DMS 273 (cell line): ENCODE measurements at regions not wholly inside any gene's neighbourhood (a gene's known extent, or its start where the extent isn't known, plus 50 kb on each side); places are given as distances from the start of the nearest gene placed in this dataset.

Experiments
- DNase-seq: peaks from one replicate; lab custom pipeline; 2025; ENCODE audit not compliant: unreplicated experiment; lab: John Stamatoyannopoulos, UW

DNA sequence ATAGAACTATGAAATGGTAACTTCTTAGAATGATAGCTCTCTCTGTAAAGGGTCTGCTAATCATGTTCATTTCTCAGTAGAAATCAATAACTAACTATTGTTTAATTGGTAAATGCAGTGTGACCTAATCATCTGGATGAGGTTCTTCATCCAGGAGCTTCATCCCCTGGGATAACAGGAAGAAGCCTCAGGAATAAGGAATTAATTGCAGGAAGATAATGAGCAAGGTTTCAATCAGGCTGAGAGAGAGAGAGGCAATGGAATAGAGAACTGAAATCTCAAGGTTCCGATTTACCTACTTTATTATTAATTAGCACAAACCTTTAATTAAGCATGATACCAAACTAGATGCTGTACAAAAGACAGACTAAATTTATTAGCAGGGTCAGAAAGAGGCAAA is 499.7 kb downstream of the MAT2B start:
- no peak for DNase-seq

DNA sequence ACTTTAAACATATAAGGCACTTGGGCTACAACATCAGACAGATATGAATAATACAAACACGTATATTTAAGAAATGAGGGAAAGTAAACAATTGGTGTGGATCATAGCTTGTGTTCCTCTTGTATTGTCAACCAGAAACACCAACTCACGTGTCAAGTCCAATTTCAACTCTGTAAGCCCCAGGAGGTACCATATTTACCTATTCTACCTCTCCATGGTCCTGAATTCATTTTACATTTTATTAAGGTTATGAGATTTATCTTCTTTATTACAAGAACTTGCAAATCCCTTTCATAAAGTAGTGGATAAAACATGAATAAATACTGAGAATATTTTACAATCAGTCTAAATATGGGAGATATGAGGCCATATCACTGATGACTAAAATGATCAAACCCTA is 501.6 kb downstream of the MAT2B start:
- DNase-seq, result no peak

DNA sequence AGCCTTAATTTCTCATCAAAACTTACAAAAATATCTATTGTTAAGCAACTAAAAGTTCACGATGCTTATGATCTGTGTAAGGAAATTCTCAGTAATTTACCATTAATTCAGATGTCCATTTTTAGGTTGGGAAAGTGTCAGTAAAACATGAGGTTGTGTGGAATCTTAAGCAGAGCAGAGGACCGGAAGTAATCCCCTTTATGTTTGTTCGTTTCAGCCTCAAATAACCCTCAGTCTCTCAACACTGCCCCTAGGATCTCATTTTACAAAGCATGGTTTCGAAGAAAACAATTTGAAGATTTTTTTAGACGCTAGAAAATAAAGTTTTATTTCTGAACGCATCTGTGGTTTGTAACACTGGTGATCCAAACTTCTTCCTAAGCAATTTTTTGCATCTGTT is 504.2 kb downstream of the MAT2B start:
- DNase-seq, result no peak

DNA sequence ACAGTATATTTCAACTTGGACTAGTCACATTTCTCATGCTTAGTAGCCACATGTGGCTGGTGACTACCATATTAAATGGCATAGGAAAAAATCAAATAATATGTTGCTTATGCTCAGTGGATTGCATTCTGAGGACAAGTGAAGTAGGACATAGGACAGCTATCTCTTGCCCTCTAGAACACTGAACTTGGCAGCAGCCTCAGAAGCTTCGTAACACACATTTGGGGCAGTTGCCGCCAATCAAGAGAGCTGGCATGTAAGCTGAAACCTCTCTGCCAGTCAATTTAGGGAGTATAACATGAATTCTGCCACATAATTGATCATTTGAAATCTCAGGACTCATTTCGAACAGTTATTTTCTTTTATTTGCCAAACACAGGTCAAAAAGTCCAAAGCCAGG is 505.5 kb downstream of the MAT2B start:
- DNase-seq, result no peak

DNA sequence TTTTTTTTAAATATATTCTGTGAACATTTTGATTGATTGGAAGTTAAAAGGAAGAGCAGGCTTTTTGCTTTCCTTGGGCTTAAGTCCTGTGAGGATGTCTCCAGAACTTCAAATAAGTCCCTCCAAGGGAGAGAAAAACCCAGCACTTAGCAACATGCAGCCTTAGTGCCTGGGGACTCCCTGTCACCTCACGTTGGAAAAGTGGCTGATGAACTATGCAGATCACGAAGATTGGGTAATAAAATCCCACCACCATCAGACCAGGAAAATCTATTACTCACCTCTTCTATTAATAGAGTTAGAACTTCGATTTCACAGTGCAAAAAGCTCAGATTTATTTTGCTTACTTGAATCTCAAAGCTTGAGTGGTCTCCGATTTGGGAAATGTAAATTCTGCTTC is 507.0 kb downstream of the MAT2B start:
- no peak for DNase-seq

DNA sequence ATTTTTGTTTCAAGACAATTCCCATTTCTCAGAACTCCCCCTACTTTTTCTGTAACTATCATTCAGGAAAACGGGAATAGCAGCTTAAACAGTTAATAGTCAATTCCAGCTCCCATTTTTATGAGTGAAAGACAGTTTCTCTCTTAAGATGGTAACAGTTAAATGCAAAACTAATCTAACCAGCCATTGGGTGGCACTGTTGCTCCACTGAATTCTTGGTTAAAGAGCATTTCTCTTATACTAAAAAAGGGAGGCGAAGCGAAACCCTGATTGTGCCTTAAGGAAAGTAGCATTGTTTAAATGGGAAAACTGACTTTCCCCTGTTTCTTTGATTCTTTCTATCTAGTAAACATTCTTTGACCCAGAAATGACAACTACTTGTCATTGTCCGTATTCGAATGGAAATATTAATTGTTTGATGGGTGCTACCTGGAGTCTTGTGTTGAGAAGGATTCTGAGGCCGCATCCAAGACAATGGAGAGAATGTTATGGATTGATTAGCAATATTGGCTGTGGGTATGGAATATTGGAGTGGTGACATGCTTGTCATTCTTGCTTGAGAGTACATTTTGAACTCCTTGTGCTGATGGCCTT is 507.8 kb downstream of the MAT2B start:
- peak; percentile 87 for DNase-seq

DNA sequence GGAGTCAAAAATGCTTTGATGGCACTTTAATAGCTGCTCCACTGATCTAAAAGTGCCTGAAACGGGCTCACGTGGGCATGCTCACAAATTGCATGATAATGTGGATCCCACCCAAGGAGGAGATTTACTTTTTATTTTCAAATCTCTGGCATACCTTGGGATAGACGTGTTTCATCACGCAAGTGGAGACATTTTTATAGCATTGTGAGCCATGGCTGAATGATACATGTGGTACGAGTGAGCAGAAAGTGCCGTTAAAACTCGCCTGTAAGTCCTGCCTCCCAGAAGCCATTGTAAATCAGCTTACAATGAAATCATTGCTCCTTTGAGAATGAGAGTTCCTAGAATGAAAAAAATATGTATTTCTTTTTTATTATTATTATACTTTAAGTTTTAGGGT is 514.7 kb downstream of the MAT2B start:
- DNase-seq, result no peak

DNA sequence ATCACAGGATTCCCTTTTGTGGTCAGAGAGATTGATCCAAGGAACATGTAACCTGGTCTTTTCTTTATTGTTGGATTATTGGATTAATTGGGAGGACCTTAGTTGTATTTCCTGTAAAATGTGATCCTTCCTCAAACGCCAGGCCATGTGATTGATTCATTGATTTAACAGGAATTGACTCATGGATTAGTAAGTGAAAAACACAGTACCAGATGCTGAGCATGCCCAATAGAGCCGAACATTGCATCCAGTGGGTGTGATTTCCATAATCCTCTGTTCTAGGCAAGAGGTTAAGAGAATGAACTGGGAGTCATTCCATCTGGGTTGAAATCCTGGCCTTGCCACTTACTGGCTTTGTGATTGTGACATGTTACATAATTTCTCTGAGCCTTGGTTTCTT is 522.3 kb downstream of the MAT2B start:
- no peak for DNase-seq

DNA sequence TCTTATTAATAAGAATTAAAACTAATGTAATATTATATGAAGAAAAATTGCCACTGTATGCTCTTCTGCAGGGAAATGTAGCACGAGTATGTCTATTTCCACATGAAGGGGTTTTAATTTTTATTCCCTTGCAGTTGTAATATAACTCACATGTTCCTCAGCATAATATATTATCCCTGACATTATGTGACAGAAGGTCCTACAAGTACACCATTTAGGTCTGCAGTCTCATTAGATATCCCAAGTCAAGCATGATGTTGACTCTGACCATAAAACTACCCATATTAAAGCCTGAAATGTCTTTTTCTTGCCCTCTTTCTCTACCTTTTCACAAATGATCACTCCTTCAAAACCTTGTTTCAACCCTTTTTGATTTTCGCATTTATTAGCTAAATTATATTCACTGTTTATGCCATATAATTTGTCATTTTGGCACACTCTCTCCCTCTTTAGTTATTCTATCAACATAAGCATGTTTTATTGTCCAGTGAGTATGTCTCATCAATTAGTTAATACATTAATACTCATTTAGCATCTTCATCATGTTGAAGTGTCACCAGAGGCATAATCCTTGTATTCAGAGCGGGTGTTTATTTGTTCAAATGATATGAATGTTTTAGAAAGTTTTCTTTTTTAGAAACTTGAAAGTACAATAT is 532.8 kb downstream of the MAT2B start:
- no peak for DNase-seq

DNA sequence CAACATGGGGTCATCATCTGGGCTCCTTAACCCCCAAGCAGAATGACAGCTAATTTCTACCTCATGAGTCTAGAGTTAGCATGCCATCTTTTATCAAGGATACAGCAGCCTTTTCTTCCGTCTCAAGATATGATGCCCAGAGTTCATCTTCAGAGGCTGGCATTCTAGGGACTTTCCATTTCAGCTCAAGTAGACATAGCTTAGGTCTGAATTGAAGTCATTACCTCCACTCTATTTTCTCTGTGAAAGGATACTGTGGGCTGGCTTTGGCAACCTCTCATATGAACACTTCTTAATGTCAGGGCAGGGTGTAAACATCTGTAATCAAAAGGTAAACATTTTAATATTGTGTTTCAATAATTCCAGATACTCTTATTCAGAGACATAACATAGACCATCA is 535.7 kb downstream of the MAT2B start:
- DNase-seq, result no peak

DNA sequence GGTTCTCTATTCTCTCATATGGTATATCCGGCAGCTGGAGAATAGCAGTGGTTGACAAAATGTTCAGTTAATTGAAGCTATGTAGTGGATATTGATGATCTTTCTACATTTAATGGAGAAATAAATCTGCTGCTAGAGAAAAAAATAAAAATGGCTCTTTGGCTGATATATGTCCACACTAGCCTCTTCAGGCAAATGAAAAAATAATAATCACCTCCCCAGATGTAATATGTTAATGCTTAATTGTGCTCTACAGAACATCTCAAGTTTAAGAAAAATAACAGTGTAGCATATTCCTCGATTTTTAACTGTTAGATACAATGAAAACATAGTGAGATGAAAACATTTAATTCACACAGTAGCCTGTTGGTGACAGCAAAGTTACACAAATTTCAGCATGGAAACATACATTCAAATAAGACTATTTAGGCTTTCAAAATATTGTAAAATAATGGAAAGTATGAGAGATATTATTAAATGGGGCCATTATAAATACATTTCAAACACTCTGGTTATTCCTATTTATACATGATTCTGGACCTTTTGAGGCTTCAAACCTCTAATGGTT is 543.0 kb downstream of the MAT2B start:
- peak; percentile 14 for DNase-seq

DNA sequence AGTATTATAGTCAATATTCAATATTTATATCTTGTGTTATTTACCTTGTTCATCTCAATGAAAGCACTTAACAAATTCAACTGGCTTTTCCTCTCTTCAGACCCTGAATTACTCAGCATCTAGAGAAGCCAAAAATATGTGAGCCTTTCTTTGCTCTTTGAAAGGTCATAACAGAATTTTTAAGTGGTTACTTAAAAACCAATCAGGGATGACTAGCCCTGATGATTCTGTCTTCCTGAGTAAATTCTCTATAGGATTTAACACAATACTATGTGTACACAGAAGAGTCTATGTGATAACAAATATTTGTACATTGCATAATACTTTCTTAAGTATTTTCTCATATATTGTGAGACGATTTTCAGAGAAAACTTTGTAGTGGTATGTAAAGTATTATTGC is 546.3 kb downstream of the MAT2B start:
- DNase-seq, result no peak

DNA sequence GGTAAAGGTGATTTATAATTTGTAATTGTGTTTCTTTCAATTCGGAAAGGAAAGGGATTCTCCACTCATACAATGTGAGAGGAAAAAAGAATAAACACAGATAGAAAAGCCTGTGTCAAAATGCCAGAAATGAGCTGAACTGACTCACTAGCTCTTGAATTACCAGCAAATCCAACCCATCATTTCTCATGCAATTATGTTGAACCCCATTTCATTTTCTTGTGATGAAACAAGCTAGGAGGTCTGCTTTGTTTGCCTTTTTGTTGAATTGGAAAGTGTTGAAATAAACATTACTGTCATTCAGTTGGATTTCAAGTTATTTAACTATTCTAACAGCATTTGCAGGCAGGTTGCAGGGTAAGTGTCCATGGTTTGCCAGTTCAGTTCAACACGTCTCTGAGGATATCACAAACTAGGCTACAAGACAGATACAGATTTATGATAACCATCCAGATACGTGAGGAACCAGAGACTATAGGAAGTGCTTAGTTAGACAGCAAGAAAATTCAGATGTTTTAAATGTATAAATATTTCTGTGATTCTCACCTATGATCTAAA is 547.2 kb downstream of the MAT2B start:
- no peak for DNase-seq

DNA sequence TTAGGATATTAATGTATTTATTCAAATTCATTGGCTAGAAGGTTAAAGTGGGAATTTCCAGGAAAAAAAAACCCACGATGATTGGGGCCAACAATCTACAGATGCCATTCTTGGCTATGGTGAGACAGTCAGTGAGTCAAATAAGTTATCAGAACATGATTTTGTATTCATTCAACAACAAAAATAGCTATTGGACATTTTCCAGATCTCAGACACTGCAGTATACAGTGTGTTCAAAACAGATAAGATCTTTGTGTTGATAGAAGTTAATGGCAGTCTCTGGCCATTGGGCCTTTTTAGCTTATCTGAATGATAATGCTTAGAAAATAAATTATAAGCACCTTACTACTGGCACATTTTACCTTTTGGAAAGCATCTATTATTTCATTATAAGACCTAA is 547.7 kb downstream of the MAT2B start:
- DNase-seq, result no peak

DNA sequence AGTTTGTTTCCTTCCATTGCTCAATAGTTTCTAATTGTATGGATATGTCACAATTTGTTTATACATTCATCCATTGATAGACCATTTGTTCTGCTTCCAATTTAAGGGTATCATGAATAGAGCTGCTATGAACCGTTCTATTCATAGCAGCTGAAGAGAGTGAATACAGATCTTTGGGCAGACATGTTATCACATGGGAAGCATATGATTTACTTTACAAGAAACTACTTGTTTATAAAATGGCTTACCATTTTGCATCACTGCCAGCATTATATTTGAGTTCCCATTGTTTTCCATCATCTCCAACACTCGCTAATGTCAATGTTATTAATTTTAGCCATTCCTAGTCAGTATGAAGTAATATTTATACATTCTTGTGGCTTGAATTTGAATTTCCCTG is 549.0 kb downstream of the MAT2B start:
- no peak for DNase-seq

DNA sequence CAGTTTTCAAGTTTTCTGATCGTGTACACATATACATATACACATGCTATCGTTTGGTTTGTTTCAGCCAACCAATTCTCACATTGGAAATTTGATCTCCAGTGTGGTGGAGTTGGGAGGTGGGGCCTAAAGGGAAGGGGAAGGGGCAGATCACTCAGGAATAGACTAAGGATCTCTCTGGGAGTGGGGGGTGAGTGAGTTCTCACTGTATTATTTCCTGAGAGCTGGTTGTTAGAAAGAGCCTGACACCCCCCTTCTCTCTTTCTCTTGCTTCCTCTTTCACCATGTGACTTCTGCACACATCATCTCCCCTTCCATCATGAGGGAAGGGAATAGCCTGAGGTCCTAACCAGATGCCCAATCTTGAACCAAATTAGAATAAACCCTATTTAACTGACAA is 551.7 kb downstream of the MAT2B start:
- no peak for DNase-seq

DNA sequence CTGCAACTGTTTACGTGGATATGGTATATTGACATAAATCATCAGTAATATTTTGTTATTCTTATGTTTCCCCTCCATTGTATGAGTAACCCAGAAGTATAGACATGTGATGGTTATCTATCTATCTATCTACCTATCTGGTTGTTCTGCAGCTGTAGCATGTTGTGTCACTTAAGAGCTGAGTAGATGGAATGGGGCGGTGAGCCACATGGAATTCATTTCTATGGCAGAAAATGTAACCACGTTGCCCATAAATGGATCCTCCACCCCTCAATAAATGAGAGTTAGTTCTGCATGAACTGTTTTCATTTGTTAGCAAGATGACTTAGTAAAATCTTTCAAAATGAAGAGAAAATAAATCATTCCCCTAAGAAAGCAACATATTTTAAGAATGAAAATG is 553.2 kb downstream of the MAT2B start:
- no peak for DNase-seq

DNA sequence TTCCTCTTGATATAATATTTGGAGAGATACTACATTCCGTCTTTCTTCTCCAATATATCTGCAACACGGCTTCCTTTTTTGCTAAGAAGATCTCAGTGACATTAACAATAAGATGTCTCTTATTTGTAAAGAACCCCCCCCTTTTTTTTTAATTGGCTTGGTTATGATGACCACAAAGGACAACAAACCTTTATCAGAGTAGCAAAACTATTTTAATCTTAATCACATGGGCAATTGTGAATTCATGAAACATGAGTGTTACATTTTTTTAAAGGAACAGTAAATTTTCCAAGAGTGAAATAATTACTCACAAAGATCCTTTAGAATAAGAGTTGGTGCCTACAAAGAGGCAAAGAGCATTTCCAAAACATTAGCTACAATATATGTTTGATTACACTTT is 554.1 kb downstream of the MAT2B start:
- no peak for DNase-seq

DNA sequence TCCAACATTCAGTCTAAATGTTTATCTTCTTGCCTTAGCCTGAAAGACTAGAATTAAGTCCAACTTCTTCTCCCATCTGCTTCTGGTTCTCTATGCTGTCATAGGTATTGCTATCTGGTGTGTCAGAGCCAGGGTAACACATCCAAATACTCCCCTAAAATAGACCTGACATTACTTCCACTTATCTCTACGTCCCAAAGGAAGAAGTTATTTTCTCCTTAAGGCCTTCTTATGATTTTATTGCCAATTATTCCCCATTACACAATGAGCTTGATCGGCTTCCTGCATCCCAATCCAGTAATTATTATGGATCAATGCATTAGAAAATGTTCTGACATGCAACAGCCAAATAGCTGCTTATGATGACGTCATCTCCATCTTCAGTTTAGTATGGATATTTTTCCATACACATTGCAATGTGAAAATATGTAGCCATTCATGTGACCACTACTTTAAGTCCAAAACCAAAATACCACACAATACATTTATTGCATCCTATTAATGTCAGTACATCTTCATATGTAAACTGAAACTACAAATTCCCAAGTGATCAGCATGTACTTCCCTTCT is 555.5 kb downstream of the MAT2B start:
- DNase-seq, result no peak

DNA sequence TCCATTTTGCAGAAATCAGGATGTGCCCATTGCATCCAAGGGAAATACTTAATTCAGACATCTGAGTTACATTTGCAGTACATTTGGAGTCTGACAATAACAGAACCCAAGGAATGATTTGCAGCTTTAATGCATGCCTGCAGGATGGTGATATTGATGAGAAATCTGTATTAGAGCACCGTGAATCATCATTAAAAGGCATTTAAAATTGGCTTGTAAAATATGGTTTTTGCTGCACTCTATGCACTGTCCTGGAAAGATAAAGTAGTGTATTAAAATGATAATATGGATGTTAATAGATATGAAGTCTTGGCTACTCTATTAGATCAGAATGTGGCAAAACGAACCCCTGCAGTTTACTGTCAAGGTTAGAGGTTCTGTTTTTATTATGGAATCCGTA is 556.9 kb downstream of the MAT2B start:
- no peak for DNase-seq

DNA sequence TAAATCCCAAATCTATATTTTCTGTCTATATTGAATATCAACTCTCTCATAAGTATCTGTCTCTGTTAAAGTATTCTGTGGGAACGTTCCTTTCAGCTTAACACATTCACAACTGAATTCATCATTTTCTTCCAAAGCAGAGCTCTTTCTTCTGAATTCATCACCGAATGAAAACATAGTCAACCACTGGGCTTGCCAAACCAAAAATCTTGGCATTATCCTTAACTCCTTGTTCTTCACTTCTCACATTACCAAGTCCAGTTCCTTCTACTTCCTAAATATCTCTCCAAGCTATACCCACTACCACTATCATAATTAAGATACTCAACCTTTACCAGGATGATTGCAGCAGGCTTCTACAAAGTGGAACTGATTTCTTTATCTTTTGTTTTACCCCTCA is 559.8 kb downstream of the MAT2B start:
- DNase-seq, result no peak

DNA sequence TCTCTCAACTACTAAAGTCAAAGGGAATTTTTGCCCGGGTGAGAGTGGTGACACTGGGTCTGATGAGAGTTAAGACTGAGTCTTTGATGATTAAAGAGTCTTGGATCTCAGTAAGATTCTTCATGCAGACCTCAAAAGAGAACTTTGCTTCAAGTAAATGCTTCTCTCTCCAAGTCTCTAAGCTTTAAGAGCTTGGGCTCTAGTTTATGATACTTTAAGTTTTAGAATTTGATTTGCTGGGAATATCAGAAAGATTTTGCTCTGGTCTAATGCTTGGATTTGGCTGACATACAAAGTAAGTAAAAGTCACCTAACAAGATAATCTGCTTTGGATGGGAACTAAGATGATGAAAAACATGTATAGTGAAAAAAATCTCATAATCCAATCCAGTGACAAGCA is 566.3 kb downstream of the MAT2B start:
- no peak for DNase-seq
